Endothelial cell of umbilical vein (primary cell): ENCODE measurements at regions not wholly inside any gene's neighbourhood (a gene's known extent, or its start where the extent isn't known, plus 50 kb on each side); places are given as distances from the start of the nearest gene placed in this dataset.

ENCODE experiments used
- BruUV-seq: library from RNA; stranded (reverse); fragments of 400-500 nt; replicated peaks from 2 replicates; lab custom pipeline; 2021; lab: Mats Ljungman, UMichigan
- CTCF ChIA-PET: fragments of 300-600, 350-600 bp; sonication (Branson Sonifier 250); formaldehyde crosslinking; loops from one replicate; lab custom pipeline; 2021; ENCODE audit warnings: antibody characterized with exemption, inconsistent platforms; lab: Charles Lee
- POLR2A ChIA-PET: fragments of 300-600, 350-600 bp; sonication (Branson Sonifier 250); formaldehyde crosslinking; loops from one replicate; lab custom pipeline; 2021; ENCODE audit warnings: antibody characterized with exemption, inconsistent platforms; lab: Charles Lee
- DNase-seq: peaks from one replicate; pipeline ENCODE4 v3.0.0-alpha.2; 2011; ENCODE audit warnings: low read depth, low spot score
- FAIRE-seq: peaks from 2 replicates; lab custom pipeline; 2011; peaks lifted over from hg19 to GRCh38; lab: Jason Lieb, UNC
- H2AFZ ChIP-seq: 2 replicates; pipeline ENCODE4 v1.6.0; 2012; ENCODE audit warnings: low read depth, low read length, control low read depth, inconsistent platforms
- H3K27ac ChIP-seq: 2 replicates; pipeline ENCODE4 v1.5.1; 2011; ENCODE audit warnings: low read depth, mild to moderate bottlenecking, control low read depth, low read length, moderate library complexity; ENCODE audit not compliant: insufficient read depth
- H3K27me3 ChIP-seq, 2 experiments: 2 replicates each; pipeline versions ENCODE4 v1.6.0 to v1.6.1; 2011; ENCODE audit warnings: low read length in 2 of 2, mixed read lengths in 1 of 2; ENCODE audit not compliant: control insufficient read depth in 2 of 2, insufficient read depth in 2 of 2
- H3K36me3 ChIP-seq, 2 experiments: 2 replicates in 1 of 2; 3 replicates in 1 of 2; pipeline ENCODE4 v1.5.1; 2011; ENCODE audit warnings: low read length in 2 of 2, mild to moderate bottlenecking in 1 of 2, moderate library complexity in 1 of 2; ENCODE audit not compliant: control insufficient read depth in 2 of 2, insufficient read depth in 2 of 2; ENCODE audit errors: extremely low read depth in 1 of 2
- H3K4me1 ChIP-seq: 3 replicates; pipeline ENCODE4 v1.5.1; 2011; ENCODE audit warnings: mild to moderate bottlenecking, low read length; ENCODE audit not compliant: control insufficient read depth, insufficient read depth; ENCODE audit errors: extremely low read depth
- H3K4me2 ChIP-seq: 2 replicates; pipeline ENCODE4 v1.6.1; 2011; ENCODE audit warnings: low read length, control low read depth, mixed read lengths; ENCODE audit not compliant: insufficient read depth
- H3K4me3 ChIP-seq, 3 experiments: fragments of 200-600 bp in 1 of 3; sonication (generic), shearing (Covaris generic) in 1 of 3; replicated peaks in 1 of 3; 2 replicates each; pipeline ENCODE4 v1.5.1; 2011 to 2016; ENCODE audit warnings: control low read depth in 3 of 3, low read length in 3 of 3, mild to moderate bottlenecking in 2 of 3, inconsistent platforms in 1 of 3, low read depth in 1 of 3, moderate library complexity in 1 of 3; ENCODE audit not compliant: insufficient read depth in 1 of 3
- H3K79me2 ChIP-seq: 2 replicates; pipeline ENCODE4 v1.6.0; 2012; ENCODE audit warnings: low read length, inconsistent platforms; ENCODE audit not compliant: control insufficient read depth, insufficient read depth
- H3K9ac ChIP-seq: replicated peaks from 2 replicates; pipeline ENCODE3; 2011; ENCODE audit warnings: low read length, control low read depth; ENCODE audit not compliant: insufficient read depth; ENCODE audit errors: extremely low read depth
- H3K9me1 ChIP-seq: replicated peaks from 3 replicates; pipeline ENCODE4 v1.6.0; 2011; ENCODE audit warnings: mild to moderate bottlenecking, low read length; ENCODE audit not compliant: control insufficient read depth, insufficient read depth; ENCODE audit errors: extremely low read depth
- H3K9me3 ChIP-seq: replicated peaks from 2 replicates; pipeline ENCODE4 v1.5.1; 2012; ENCODE audit warnings: low read length, inconsistent platforms; ENCODE audit not compliant: control insufficient read depth, insufficient read depth
- H4K20me1 ChIP-seq: replicated peaks from 2 replicates; pipeline ENCODE3; 2011; ENCODE audit warnings: mild to moderate bottlenecking, low read length; ENCODE audit not compliant: control insufficient read depth, insufficient read depth; ENCODE audit errors: extremely low read depth
- EZH2 ChIP-seq: IDR thresholded peaks from 2 replicates; pipeline ENCODE4 v1.6.1; 2012; ENCODE audit warnings: borderline replicate concordance, low read depth, mild to moderate bottlenecking, moderate library complexity, low read length, inconsistent platforms; ENCODE audit not compliant: severe bottlenecking
- FOS ChIP-seq: IDR thresholded peaks from 2 replicates; pipeline ENCODE4 v1.6.1; 2011; ENCODE audit warnings: mild to moderate bottlenecking, low read length, moderate library complexity, borderline replicate concordance; ENCODE audit not compliant: insufficient read depth
- GATA2 ChIP-seq: IDR thresholded peaks from 2 replicates; pipeline ENCODE4 v1.7.0; 2011; ENCODE audit warnings: low read depth, mild to moderate bottlenecking, moderate library complexity, mixed read lengths, low read length; ENCODE audit not compliant: insufficient read length, insufficient read depth
- JUN ChIP-seq: IDR thresholded peaks from 2 replicates; pipeline ENCODE4 v1.6.1; 2011; ENCODE audit warnings: borderline replicate concordance, low read depth; ENCODE audit not compliant: insufficient read length, insufficient read depth
- MYC ChIP-seq: IDR thresholded peaks from one replicate; pipeline ENCODE4 v1.6.1; 2011; ENCODE audit warnings: mild to moderate bottlenecking, low read depth, low read length
- POLR2A ChIP-seq: IDR thresholded peaks from 2 replicates; pipeline ENCODE4 v1.6.1; 2012; ENCODE audit warnings: low read depth, mild to moderate bottlenecking, control low read depth, low read length
- POLR2AphosphoS5 ChIP-seq: IDR thresholded peaks from 2 replicates; pipeline ENCODE4 v1.6.1; 2012; ENCODE audit warnings: low read depth, mild to moderate bottlenecking, control low read depth, low read length, moderate library complexity; ENCODE audit not compliant: insufficient read depth
- dilution Hi-C: fragments of 300-500 bp; cut with MboI; formaldehyde crosslinking; loops from one replicate; pipeline ENCODE4 v1.15.0; 2019; ENCODE audit warnings: low sequenced_read_pairs; ENCODE audit not compliant: extremely low pct_ligation_motif_present
- intact Hi-C: fragments of 100-400 bp; cut with micrococcal nuclease; formaldehyde crosslinking; loops from one replicate; pipeline ENCODE4 v1.10.0; 2022
- TF ChIP-seq, protein P1 (sequence below): IDR thresholded peaks from 2 replicates; pipeline ENCODE4 v1.6.1; 2011; ENCODE audit not compliant: insufficient read depth, insufficient read length
- TF ChIP-seq, protein P2 (sequence below), 2 donors: IDR thresholded peaks; 1 replicate in 1 of 2; 2 replicates in 1 of 2; pipeline ENCODE4 v1.5.1; 2011; ENCODE audit warnings: low read length in 2 of 2, mild to moderate bottlenecking in 2 of 2, moderate library complexity in 2 of 2, control low read depth in 1 of 2, inconsistent platforms in 1 of 2, low read depth in 1 of 2; ENCODE audit not compliant: insufficient read depth in 1 of 2; ENCODE audit errors: extremely low read depth in 1 of 2

GRCh38 chr4:87911252-87911774 is 64.2 kb upstream of the SPP1 start:
- dilution Hi-C loops: no loop called here
- CTCF ChIA-PET: interaction anchor here (2.0 kb wide), 1 partner anchor 59 kb away, joined by 7 read pairs; no protein-coding TSS in a partner anchor
- no peaks in the 10 kb centered on the region for H3K79me2 ChIP-seq
- no peak overlapping the region for H3K4me3 ChIP-seq
- H4K20me1 ChIP-seq: no peaks in the 10 kb centered on the region
- no peak for FAIRE-seq
- intact Hi-C loops: no loop called here
- DNase-seq: no peak
- H3K9ac ChIP-seq: no peak overlapping the region
- no peaks in the 10 kb centered on the region for H3K27me3 ChIP-seq
- no peaks in the 10 kb centered on the region for H3K9me3 ChIP-seq
- no peaks in the 10 kb centered on the region for H3K4me1 ChIP-seq
- no peak overlapping the region for H3K4me2 ChIP-seq
- no peaks in the 10 kb centered on the region for H3K36me3 ChIP-seq
- H3K27ac ChIP-seq: no peak overlapping the region
- POLR2A ChIA-PET: no interaction called here
- no peak overlapping the region for H2AFZ ChIP-seq
- BruUV-seq: no TSS peak
- no peak for TF ChIP-seq GATA2
- no peak for TF ChIP-seq MYC
- TF ChIP-seq, protein P1, sequence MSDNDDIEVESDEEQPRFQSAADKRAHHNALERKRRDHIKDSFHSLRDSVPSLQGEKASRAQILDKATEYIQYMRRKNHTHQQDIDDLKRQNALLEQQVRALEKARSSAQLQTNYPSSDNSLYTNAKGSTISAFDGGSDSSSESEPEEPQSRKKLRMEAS: no peak
- TF ChIP-seq, protein P2, sequence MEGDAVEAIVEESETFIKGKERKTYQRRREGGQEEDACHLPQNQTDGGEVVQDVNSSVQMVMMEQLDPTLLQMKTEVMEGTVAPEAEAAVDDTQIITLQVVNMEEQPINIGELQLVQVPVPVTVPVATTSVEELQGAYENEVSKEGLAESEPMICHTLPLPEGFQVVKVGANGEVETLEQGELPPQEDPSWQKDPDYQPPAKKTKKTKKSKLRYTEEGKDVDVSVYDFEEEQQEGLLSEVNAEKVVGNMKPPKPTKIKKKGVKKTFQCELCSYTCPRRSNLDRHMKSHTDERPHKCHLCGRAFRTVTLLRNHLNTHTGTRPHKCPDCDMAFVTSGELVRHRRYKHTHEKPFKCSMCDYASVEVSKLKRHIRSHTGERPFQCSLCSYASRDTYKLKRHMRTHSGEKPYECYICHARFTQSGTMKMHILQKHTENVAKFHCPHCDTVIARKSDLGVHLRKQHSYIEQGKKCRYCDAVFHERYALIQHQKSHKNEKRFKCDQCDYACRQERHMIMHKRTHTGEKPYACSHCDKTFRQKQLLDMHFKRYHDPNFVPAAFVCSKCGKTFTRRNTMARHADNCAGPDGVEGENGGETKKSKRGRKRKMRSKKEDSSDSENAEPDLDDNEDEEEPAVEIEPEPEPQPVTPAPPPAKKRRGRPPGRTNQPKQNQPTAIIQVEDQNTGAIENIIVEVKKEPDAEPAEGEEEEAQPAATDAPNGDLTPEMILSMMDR (IDR thresholded peaks at IDR 0.05; ENCODE audit: extremely low read depth in 1 of 2, insufficient read depth in 1 of 2, low read depth in 1 of 2, low read length in 2 of 2): no peak
- no peak for TF ChIP-seq POLR2A
- no peak for TF ChIP-seq JUN
- TF ChIP-seq EZH2: no peak
- TF ChIP-seq POLR2AphosphoS5: no peak
- TF ChIP-seq FOS: no peak
- no peaks in the 10 kb centered on the region for H3K9me1 ChIP-seq
